H1 (cell line): ENCODE measurements at regions not wholly inside any gene's neighbourhood (a gene's known extent, or its start where the extent isn't known, plus 50 kb on each side); places are given as distances from the start of the nearest gene placed in this dataset.
"Not testable (repeated sequence)": the region's sequence is repeated elsewhere in the genome, so short reads cannot be mapped to it uniquely, and the experiment has no call there.

Source experiments
- CTCF ChIA-PET: fragments of 300-600 bp; sonication (Branson Sonifier 250); formaldehyde crosslinking; loops from one replicate; lab custom pipeline; 2021; ENCODE audit not compliant: partially characterized antibody; lab: Charles Lee
- POLR2A ChIA-PET: fragments of 300-600 bp; sonication (Branson Sonifier 250); formaldehyde crosslinking; loops from one replicate; lab custom pipeline; 2021; ENCODE audit warnings: inconsistent platforms; ENCODE audit not compliant: partially characterized antibody; lab: Charles Lee
- DNase-seq, 2 experiments: peaks; one replicate each; pipeline versions ENCODE4 v3.0.0 to v3.0.0-alpha.2; 2010 to 2022; ENCODE audit warnings: low spot score in 2 of 2, low read depth in 1 of 2, mixed read lengths in 1 of 2
- FAIRE-seq: peaks from 2 replicates; lab custom pipeline; 2011; peaks lifted over from hg19 to GRCh38; lab: Jason Lieb, UNC
- H2AFZ ChIP-seq: 2 replicates; pipeline ENCODE4 v1.8.1; 2012; ENCODE audit warnings: low read length, inconsistent platforms
- H2AK5ac ChIP-seq: 2 replicates; pipeline ENCODE4 v1.6.1; 2013; ENCODE audit warnings: low read depth, low read length
- H2BK120ac ChIP-seq: replicated peaks from 2 replicates; pipeline ENCODE3; 2013; ENCODE audit warnings: low read depth, low read length, inconsistent platforms
- H2BK12ac ChIP-seq: 2 replicates; pipeline ENCODE4 v1.6.1; 2013; ENCODE audit warnings: low read depth, low read length
- H2BK15ac ChIP-seq: 2 replicates; pipeline ENCODE4 v1.6.1; 2013; ENCODE audit warnings: low read length
- H2BK20ac ChIP-seq: 2 replicates; pipeline ENCODE4 v1.6.1; 2013; ENCODE audit warnings: low read length
- H2BK5ac ChIP-seq: 2 replicates; pipeline ENCODE4 v1.6.1; 2013; ENCODE audit warnings: low read depth, low read length
- H3K14ac ChIP-seq: 2 replicates; pipeline ENCODE4 v1.6.1; 2013; ENCODE audit warnings: inconsistent platforms; ENCODE audit not compliant: insufficient read length
- H3K18ac ChIP-seq: 2 replicates; pipeline ENCODE4 v1.6.1; 2013; ENCODE audit warnings: low read length; ENCODE audit errors: extremely low read depth
- H3K23ac ChIP-seq: 2 replicates; pipeline ENCODE4 v1.6.1; 2013; ENCODE audit warnings: inconsistent platforms; ENCODE audit not compliant: insufficient read length
- H3K23me2 ChIP-seq: 2 replicates; pipeline ENCODE4 v1.6.1; 2013; ENCODE audit warnings: low read depth, low read length
- H3K27ac ChIP-seq: 2 replicates; pipeline ENCODE4 v1.6.1; 2011; ENCODE audit warnings: low read depth, low read length, inconsistent platforms
- H3K27me3 ChIP-seq, 4 experiments: replicated peaks in 1 of 4; 1 replicate in 1 of 4; 2 replicates in 3 of 4; pipeline versions ENCODE4 v1.6.1 to v1.8.1; 2011 to 2013; ENCODE audit warnings: low read length in 3 of 4, mild to moderate bottlenecking in 3 of 4, inconsistent platforms in 2 of 4, mixed read lengths in 2 of 4, moderate library complexity in 1 of 4; ENCODE audit not compliant: control insufficient read depth in 3 of 4, insufficient read depth in 3 of 4; ENCODE audit errors: extremely low read depth in 1 of 4
- H3K36me3 ChIP-seq, 4 experiments: 2 replicates each; pipeline versions ENCODE4 v1.6.1 to v1.8.1; 2011 to 2013; ENCODE audit warnings: mild to moderate bottlenecking in 4 of 4, low read length in 3 of 4, moderate library complexity in 2 of 4, control low read depth in 1 of 4, inconsistent platforms in 1 of 4; ENCODE audit not compliant: insufficient read depth in 4 of 4, control insufficient read depth in 2 of 4
- H3K4ac ChIP-seq: replicated peaks from 2 replicates; pipeline ENCODE3; 2013; ENCODE audit warnings: low read length, low read depth, mixed read lengths, inconsistent platforms; ENCODE audit not compliant: insufficient read length
- H3K4me1 ChIP-seq, 4 experiments: replicated peaks in 1 of 4; 1 replicate in 1 of 4; 2 replicates in 3 of 4; pipeline versions ENCODE4 v1.6.1 to v1.8.1; 2011 to 2013; ENCODE audit warnings: low read length in 3 of 4, inconsistent platforms in 2 of 4, mixed read lengths in 1 of 4; ENCODE audit not compliant: insufficient read depth in 4 of 4, control insufficient read depth in 3 of 4
- H3K4me2 ChIP-seq, 2 experiments: 2 replicates each; pipeline versions ENCODE4 v1.6.1 to v1.8.1; 2011 to 2013; ENCODE audit warnings: low read depth in 2 of 2, low read length in 2 of 2, control low read depth in 1 of 2, inconsistent platforms in 1 of 2, mild to moderate bottlenecking in 1 of 2; ENCODE audit not compliant: insufficient read depth in 1 of 2
- H3K4me3 ChIP-seq, 4 experiments: fragments of 200-600, 300-600 bp in 1 of 4; sonication (generic), shearing (Covaris generic), sonication (Bioruptor Twin) in 1 of 4; 2 replicates each; pipeline versions ENCODE4 v1.5.1 to v1.8.1; 2011 to 2016; ENCODE audit warnings: low read length in 4 of 4, low read depth in 3 of 4, control low read depth in 2 of 4, inconsistent platforms in 2 of 4, mild to moderate bottlenecking in 2 of 4, mixed read lengths in 1 of 4, moderate library complexity in 1 of 4; ENCODE audit not compliant: insufficient read depth in 2 of 4; ENCODE audit errors: extremely low read depth in 1 of 4
- H3K56ac ChIP-seq: replicated peaks from 2 replicates; pipeline ENCODE3; 2013; ENCODE audit warnings: low read depth, mild to moderate bottlenecking, mixed read lengths, low read length, inconsistent platforms; ENCODE audit not compliant: insufficient read length
- H3K79me1 ChIP-seq: 2 replicates; pipeline ENCODE4 v1.6.1; 2013; ENCODE audit warnings: low read depth, low read length, control low read depth
- H3K79me2 ChIP-seq, 2 experiments: 2 replicates each; pipeline versions ENCODE4 v1.6.1 to v1.8.1; 2012 to 2013; ENCODE audit warnings: low read length in 2 of 2, mild to moderate bottlenecking in 2 of 2, inconsistent platforms in 1 of 2; ENCODE audit not compliant: insufficient read depth in 2 of 2, control insufficient read depth in 1 of 2
- H3K9ac ChIP-seq, 4 experiments: replicated peaks in 1 of 4; 1 replicate in 1 of 4; 2 replicates in 3 of 4; pipeline versions ENCODE4 v1.6.1 to v1.8.1; 2011 to 2013; ENCODE audit warnings: low read depth in 3 of 4, low read length in 3 of 4, control low read depth in 2 of 4, mild to moderate bottlenecking in 2 of 4, moderate library complexity in 2 of 4, inconsistent platforms in 1 of 4; ENCODE audit errors: extremely low read depth in 1 of 4
- H3K9me3 ChIP-seq, 2 experiments: 2 replicates each; pipeline versions ENCODE4 v1.6.1 to v1.8.1; 2012 to 2013; ENCODE audit warnings: mild to moderate bottlenecking in 2 of 2, moderate library complexity in 2 of 2, control low read depth in 1 of 2, inconsistent platforms in 1 of 2, low read depth in 1 of 2, low read length in 1 of 2, mixed read lengths in 1 of 2; ENCODE audit not compliant: insufficient read depth in 2 of 2
- H4K20me1 ChIP-seq, 2 experiments: replicated peaks in 1 of 2; 2 replicates each; pipeline versions ENCODE3 to v1.8.1; 2011 to 2013; ENCODE audit warnings: inconsistent platforms in 2 of 2, low read length in 2 of 2, mild to moderate bottlenecking in 1 of 2; ENCODE audit not compliant: insufficient read depth in 2 of 2, control insufficient read depth in 1 of 2
- H4K5ac ChIP-seq: 2 replicates; pipeline ENCODE4 v1.6.1; 2013; ENCODE audit warnings: low read length, low read depth, mixed read lengths, inconsistent platforms; ENCODE audit not compliant: insufficient read length
- H4K8ac ChIP-seq: 2 replicates; pipeline ENCODE4 v1.8.0; 2013; ENCODE audit warnings: mild to moderate bottlenecking, moderate library complexity, low read length, inconsistent platforms; ENCODE audit not compliant: insufficient read depth; ENCODE audit errors: extremely low read depth
- H4K91ac ChIP-seq: replicated peaks from 2 replicates; pipeline ENCODE3; 2013; ENCODE audit warnings: low read length, mixed read lengths, inconsistent platforms; ENCODE audit not compliant: insufficient read length
- WGBS, 2 experiments: shearing (Covaris generic) in 1 of 2; methylation state at CpG; one replicate each; pipeline versions ENCODE4 v1.1.6 to v1.1.7; 2013 to 2015; ENCODE audit warnings: low lambda C conversion rate in 2 of 2, mixed read lengths in 2 of 2, inconsistent platforms in 1 of 2, low coverage in 1 of 2, missing lambda C conversion rate in 1 of 2; ENCODE audit not compliant: insufficient replicate concordance in 2 of 2, insufficient coverage in 1 of 2, insufficient read length in 1 of 2; ENCODE audit errors: extremely low coverage in 1 of 2, missing lambda C conversion rate in 1 of 2; 5-methylcytosine and 5-hydroxymethylcytosine counted together

- H3K23ac ChIP-seq, H3K23me2 ChIP-seq, H2BK20ac ChIP-seq, H3K27ac ChIP-seq, H3K18ac ChIP-seq, H3K4ac ChIP-seq, H2BK5ac ChIP-seq, H2AK5ac ChIP-seq, POLR2A ChIA-PET, H2AFZ ChIP-seq, H3K36me3 ChIP-seq, H2BK12ac ChIP-seq, H3K4me2 ChIP-seq, H3K27me3 ChIP-seq, H3K4me1 ChIP-seq, H3K79me1 ChIP-seq, FAIRE-seq, H4K91ac ChIP-seq, H2BK15ac ChIP-seq, H3K4me3 ChIP-seq, DNase-seq, H4K5ac ChIP-seq, H3K14ac ChIP-seq, H4K20me1 ChIP-seq, H3K56ac ChIP-seq, H2BK120ac ChIP-seq, H4K8ac ChIP-seq, H3K9me3 ChIP-seq, CTCF ChIA-PET, H3K79me2 ChIP-seq, H3K9ac ChIP-seq: not testable (repeated sequence)
- WGBS, 2 experiments = 91% methylated on average over 1 of the region's 2 CpGs; no CpG with 5 or more reads in 1 of the 2 experiments
These were observed 81.6 kb downstream of the P2RY10 start for GRCh38 chrX:79026742-79027141.
